ENCODE measurements at regions not wholly inside any gene's neighbourhood (a gene's known extent, or its start where the extent isn't known, plus 50 kb on each side); places are given as distances from the start of the nearest gene placed in this dataset.
"Not testable (repeated sequence)": the region's sequence is repeated elsewhere in the genome, so short reads cannot be mapped to it uniquely, and the experiment has no call there.

DNA sequence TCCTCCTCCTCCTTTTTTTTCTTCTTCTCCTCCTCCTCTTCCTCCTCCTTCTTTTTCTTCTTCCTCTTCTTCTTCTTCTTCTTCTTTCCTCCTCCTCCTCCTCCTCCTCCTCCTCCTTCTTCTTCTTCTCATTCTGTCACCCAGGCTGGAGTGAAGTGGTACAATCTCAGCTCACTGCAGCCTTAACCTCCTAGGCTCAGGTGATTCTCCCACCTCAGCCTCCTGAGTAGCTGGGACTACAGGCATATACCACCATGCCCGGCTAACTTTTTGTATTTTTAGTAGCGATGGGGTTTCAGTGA, 81.6 kb upstream of the VGLL4 start:
- TF ChIP-seq, protein P1, sequence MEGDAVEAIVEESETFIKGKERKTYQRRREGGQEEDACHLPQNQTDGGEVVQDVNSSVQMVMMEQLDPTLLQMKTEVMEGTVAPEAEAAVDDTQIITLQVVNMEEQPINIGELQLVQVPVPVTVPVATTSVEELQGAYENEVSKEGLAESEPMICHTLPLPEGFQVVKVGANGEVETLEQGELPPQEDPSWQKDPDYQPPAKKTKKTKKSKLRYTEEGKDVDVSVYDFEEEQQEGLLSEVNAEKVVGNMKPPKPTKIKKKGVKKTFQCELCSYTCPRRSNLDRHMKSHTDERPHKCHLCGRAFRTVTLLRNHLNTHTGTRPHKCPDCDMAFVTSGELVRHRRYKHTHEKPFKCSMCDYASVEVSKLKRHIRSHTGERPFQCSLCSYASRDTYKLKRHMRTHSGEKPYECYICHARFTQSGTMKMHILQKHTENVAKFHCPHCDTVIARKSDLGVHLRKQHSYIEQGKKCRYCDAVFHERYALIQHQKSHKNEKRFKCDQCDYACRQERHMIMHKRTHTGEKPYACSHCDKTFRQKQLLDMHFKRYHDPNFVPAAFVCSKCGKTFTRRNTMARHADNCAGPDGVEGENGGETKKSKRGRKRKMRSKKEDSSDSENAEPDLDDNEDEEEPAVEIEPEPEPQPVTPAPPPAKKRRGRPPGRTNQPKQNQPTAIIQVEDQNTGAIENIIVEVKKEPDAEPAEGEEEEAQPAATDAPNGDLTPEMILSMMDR (IDR thresholded peaks at IDR 0.05), result not testable (repeated sequence)
- TF ChIP-seq POLR2A (IDR thresholded peaks at IDR 0.05), result not testable (repeated sequence)
